Ascending aorta (tissue), 2 donors: ENCODE measurements at regions not wholly inside any gene's neighbourhood (a gene's known extent, or its start where the extent isn't known, plus 50 kb on each side); places are given as distances from the start of the nearest gene placed in this dataset.

Experiments used
- DNase-seq, 2 donors: peaks; one replicate each; pipeline ENCODE4 v3.0.0-alpha.2; 2019; ENCODE audit warnings: low spot score in 2 of 2
- H3K27ac ChIP-seq, 2 donors: fragments of 200-600 bp; sonication (generic); one replicate each; pipeline ENCODE4 v1.5.1; 2016 to 2017; ENCODE audit warnings: mild to moderate bottlenecking in 1 of 2
- H3K27me3 ChIP-seq: fragments of 200-600 bp; sonication (generic); one replicate; pipeline ENCODE4 v1.5.1; 2017
- H3K36me3 ChIP-seq, 2 donors: fragments of 200-600 bp; sonication (generic); one replicate each; pipeline ENCODE4 v1.5.1; 2016
- H3K4me1 ChIP-seq, 2 donors: fragments of 200-600 bp; sonication (generic); one replicate each; pipeline ENCODE4 v1.5.1; 2016 to 2017; ENCODE audit warnings: mild to moderate bottlenecking in 1 of 2
- H3K4me3 ChIP-seq, 2 donors: fragments of 200-600 bp; sonication (generic); one replicate each; pipeline ENCODE4 v1.5.1; 2016 to 2017; ENCODE audit warnings: mild to moderate bottlenecking in 1 of 2
- H3K9me3 ChIP-seq, 2 donors: fragments of 200-600 bp; sonication (generic); one replicate each; pipeline ENCODE4 v1.5.1; 2016
- CTCF ChIP-seq, 3 experiments: fragments of 200-600 bp in 2 of 3; fragments of 450-650 bp in 1 of 3; sonication (generic) in 2 of 3; IDR thresholded peaks; one replicate each; pipeline ENCODE4 v1.5.1; 2016 to 2019; ENCODE audit warnings: antibody characterized with exemption in 3 of 3, mild to moderate bottlenecking in 1 of 3, moderate library complexity in 1 of 3
- intact Hi-C: fragments of 100-400 bp; cut with DNase I; formaldehyde crosslinking; loops from one replicate; pipeline ENCODE4 v1.15.1; 2023

DNA sequence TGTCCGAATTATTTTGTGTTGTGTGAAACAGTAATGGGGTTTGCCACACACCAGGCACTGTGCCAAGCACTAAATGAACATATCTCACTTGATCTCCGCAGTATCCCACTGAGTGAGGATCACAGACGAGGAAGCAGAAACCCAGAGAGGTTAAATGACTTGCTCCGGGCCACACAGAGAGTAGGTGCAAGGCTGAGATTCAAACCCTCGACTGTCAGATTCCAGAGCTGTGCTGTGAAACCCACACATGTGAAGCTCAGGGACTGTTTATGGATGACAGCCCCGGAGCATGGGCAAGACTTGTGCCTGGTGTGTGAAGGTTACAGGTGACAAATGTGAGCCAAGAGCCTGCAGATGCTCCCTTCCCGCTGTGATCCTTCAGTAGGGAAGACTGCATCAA is 87.8 kb upstream of the SIRPA start:
- no peak for TF ChIP-seq CTCF (IDR thresholded peaks at IDR 0.05)
- Histone ChIP-seq H3K27me3 (no peaks in the 10 kb centered on the region), H3K4me1 (peaks cover 28 to 40% of the 10 kb centered on the region in 2 donors), H3K4me3 (no peak overlapping the region), H3K27ac (no peak overlapping the region), H3K36me3 (no peaks in the 10 kb centered on the region), H3K9me3 (no peaks in the 10 kb centered on the region)
- intact Hi-C loops = loop anchor here (10.0 kb wide), 1 partner anchor 343 kb away; the partner anchor contains the start of gene NSFL1C
- DNase-seq = no peak

GRCh38 chr20:1806456-1806855 is 88.8 kb upstream of the SIRPA start:
- H3K36me3 ChIP-seq = no peaks in the 10 kb centered on the region
- no peak overlapping the region for H3K4me3 ChIP-seq
- H3K4me1 ChIP-seq = peaks cover 23 to 31% of the 10 kb centered on the region in 2 donors
- H3K27ac ChIP-seq = no peak overlapping the region
- TF ChIP-seq CTCF (IDR thresholded peaks at IDR 0.05) = no peak
- no peaks in the 10 kb centered on the region for H3K9me3 ChIP-seq
- H3K27me3 ChIP-seq = no peaks in the 10 kb centered on the region
- DNase-seq = no peak
- intact Hi-C loops = loop anchor here (10.0 kb wide), 1 partner anchor 342 kb away; the partner anchor contains the start of gene NSFL1C

DNA sequence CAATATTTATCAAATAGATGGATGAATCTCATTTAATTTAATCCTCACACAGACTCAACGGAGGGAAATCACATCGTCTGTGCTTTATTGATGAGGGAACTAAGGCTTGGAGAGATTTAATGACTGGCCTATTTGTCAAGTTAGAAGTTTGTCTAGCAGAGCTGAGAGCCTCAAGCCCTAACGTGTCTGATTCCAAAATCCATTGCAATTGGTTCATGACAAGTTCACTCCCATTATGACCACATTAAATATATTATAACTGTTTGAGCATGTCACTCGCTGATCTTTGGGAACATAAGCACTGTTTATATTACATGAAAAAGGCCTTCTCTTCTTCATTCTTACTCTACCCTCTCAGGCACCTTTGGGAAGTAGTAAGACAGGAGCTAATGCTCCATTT is 89.4 kb upstream of the SIRPA start:
- Histone ChIP-seq H3K4me1 (peaks cover 20 to 25% of the 10 kb centered on the region in 2 donors), H3K27ac (no peak overlapping the region), H3K27me3 (no peaks in the 10 kb centered on the region), H3K36me3 (no peaks in the 10 kb centered on the region), H3K4me3 (no peak overlapping the region), H3K9me3 (no peaks in the 10 kb centered on the region)
- no peak for TF ChIP-seq CTCF (IDR thresholded peaks at IDR 0.05)
- no peak for DNase-seq
- intact Hi-C loops = loop anchor here (10.0 kb wide), 1 partner anchor 341 kb away; the partner anchor contains the start of gene NSFL1C

DNA sequence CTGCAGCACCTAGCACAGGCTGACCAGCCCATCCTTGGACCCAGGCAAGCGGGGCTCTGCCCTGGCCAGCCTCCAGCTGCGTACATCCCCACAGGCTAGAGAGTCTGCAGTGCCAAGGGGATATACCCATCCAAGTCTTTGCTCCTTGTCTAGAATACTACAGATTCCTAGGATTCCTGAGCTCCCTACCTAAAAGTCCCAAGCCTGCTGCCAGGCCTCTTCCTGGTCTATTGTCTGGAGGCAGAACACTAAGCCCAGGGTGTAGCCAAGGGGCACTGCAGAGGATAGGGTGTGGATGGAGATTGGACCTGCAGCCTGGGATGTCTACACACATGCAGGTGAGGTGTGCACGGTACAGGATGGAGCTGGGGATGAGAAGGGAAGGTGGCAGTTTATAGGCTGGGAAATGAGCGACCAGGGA is 90.0 kb upstream of the SIRPA start:
- no peak overlapping the region for H3K4me3 ChIP-seq
- no peaks in the 10 kb centered on the region for H3K36me3 ChIP-seq
- no peaks in the 10 kb centered on the region for H3K9me3 ChIP-seq
- DNase-seq = peak in 1 of 2 donors; percentile 52
- TF ChIP-seq CTCF (IDR thresholded peaks at IDR 0.05) = no peak
- intact Hi-C loops = loop anchor here (10.0 kb wide), 1 partner anchor 340 kb away; the partner anchor contains the start of gene NSFL1C
- H3K4me1 ChIP-seq = peaks cover 15 to 18% of the 10 kb centered on the region in 2 donors
- no peak overlapping the region for H3K27ac ChIP-seq
- H3K27me3 ChIP-seq = no peaks in the 10 kb centered on the region

- H3K9me3 ChIP-seq = no peaks in the 10 kb centered on the region
- peak in 1 of 2 donors; percentile 59 for DNase-seq
- H3K4me1 ChIP-seq = peaks cover 9 to 12% of the 10 kb centered on the region in 2 donors
- TF ChIP-seq CTCF (IDR thresholded peaks at IDR 0.05) = no peak
- H3K27ac ChIP-seq = no peak overlapping the region
- no peaks in the 10 kb centered on the region for H3K27me3 ChIP-seq
- H3K36me3 ChIP-seq = no peaks in the 10 kb centered on the region
- intact Hi-C loops = loop anchor here (10.0 kb wide), 1 partner anchor 340 kb away; the partner anchor contains the start of gene NSFL1C
- H3K4me3 ChIP-seq = no peak overlapping the region
Measured at GRCh38 chr20:1804554-1804956, 90.7 kb upstream of the SIRPA start.
